GM13977 (cell line): ENCODE measurements at regions not wholly inside any gene's neighbourhood (a gene's known extent, or its start where the extent isn't known, plus 50 kb on each side); places are given as distances from the start of the nearest gene placed in this dataset.
"Not testable (repeated sequence)": the region's sequence is repeated elsewhere in the genome, so short reads cannot be mapped to it uniquely, and the experiment has no call there.

Experiments used
- DNase-seq: peaks from one replicate; pipeline ENCODE4 v3.0.0; 2012; ENCODE audit warnings: low spot score
- in situ Hi-C: fragments of 300-500 bp; cut with MboI; formaldehyde crosslinking; loops from one replicate; pipeline ENCODE4 v1.12.0; 2022; ENCODE audit warnings: low sequenced_read_pairs, low pct_unique_long_range_greater_than_20kb, mixed read lengths, inconsistent platforms; ENCODE audit not compliant: unreplicated experiment
- TF ChIP-seq, protein P1 (sequence below): IDR thresholded peaks from 2 replicates; pipeline ENCODE4 v1.5.1; 2012; ENCODE audit warnings: mild to moderate bottlenecking, control low read depth; ENCODE audit not compliant: insufficient read depth; ENCODE audit errors: extremely low read depth, missing control alignments

DNA sequence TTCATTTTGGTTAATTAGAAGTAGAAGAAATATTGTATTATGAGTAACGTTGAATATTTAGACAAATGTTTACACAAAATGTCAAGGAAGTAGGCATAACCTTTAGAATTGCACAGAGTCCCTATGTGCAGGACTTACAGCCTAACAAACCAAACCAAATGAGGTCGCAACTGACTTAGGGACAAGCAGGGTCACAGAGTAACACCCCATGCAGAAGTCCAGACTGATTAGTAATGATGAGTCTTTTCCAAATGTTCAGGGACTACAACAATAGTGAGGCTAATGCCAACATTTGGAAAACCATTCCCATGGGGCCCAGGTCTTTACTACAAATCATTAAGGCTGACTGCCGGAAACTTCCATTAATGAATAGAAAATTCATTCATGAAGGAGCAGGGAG is 452.5 kb upstream of the CHAC2 start:
- in situ Hi-C loops = no loop called here
- TF ChIP-seq, protein P1, sequence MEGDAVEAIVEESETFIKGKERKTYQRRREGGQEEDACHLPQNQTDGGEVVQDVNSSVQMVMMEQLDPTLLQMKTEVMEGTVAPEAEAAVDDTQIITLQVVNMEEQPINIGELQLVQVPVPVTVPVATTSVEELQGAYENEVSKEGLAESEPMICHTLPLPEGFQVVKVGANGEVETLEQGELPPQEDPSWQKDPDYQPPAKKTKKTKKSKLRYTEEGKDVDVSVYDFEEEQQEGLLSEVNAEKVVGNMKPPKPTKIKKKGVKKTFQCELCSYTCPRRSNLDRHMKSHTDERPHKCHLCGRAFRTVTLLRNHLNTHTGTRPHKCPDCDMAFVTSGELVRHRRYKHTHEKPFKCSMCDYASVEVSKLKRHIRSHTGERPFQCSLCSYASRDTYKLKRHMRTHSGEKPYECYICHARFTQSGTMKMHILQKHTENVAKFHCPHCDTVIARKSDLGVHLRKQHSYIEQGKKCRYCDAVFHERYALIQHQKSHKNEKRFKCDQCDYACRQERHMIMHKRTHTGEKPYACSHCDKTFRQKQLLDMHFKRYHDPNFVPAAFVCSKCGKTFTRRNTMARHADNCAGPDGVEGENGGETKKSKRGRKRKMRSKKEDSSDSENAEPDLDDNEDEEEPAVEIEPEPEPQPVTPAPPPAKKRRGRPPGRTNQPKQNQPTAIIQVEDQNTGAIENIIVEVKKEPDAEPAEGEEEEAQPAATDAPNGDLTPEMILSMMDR = no peak
- DNase-seq = no peak

DNA sequence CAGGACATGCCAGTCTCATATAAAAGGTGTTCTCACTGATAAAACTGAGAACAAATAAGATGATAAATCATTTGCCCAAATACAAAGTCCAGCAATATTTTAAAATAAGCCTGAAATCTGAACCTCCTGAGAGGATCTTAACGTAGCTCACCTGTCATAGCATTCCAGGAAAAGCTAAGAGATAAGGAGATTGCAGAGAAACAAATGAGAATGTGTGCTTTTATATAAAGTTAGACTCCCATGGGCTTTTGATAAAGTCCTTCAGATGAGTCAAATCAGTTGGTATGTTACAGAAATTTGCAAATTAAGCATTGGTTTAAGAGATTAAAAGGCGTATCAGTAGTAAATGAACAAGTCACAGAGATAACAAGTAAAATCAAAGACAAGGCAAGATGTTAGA is 452.9 kb upstream of the CHAC2 start:
- TF ChIP-seq, protein P1 = no peak
- DNase-seq = no peak
- in situ Hi-C loops = no loop called here

- in situ Hi-C loops, DNase-seq: not testable (repeated sequence)
These were observed 454.0 kb upstream of the CHAC2 start for GRCh38 chr2:53313644-53314043.

GRCh38 chr2:53312721-53313120 is 454.9 kb upstream of the CHAC2 start:
- no peak for DNase-seq
- in situ Hi-C loops = no loop called here
- TF ChIP-seq, protein P1 = no peak

DNA sequence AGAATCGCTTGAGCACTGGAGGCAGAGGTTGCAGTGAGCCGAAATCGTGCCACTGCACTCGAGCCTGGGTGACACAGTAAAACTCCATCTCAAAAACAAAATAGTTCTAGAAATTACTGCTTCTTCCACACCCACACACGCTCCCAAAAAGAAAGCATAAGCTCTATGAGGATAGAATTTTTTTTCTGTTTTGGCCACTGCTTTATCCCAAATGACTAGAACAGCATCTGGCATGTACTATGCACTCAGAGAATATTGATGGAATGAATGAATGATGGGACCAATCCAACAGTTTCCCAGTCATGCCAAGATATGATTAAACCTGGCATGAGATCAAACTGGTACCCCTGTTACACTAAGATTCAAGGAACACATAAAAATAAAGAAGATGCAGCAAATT is 455.4 kb upstream of the CHAC2 start:
- TF ChIP-seq, protein P1 = no peak
- in situ Hi-C loops = no loop called here
- no peak for DNase-seq

DNA sequence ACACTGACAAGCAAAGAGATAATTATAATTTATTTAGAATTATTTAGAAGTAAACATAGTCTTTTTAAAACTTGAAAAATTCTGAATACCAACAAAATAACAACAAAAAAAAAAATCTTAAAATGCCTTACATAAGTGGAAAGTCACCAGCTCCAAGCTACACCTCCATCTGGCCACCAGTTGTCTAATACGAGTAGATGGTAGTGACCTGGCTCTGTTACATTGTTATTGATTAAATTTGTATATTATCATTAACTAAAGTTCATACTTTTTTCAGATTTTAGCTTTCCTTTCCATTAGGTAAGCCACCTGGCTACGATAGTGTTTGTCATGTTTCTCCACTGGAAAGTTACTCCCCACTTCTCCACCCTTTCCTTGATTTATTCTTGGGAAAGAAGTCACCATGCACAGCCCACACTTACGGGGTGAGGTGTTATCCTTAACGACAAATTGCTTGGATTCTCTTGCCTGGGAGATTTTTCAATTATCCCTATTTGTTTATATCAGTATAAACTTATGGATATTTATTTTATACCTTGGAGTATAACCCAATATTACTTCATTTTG is 464.5 kb upstream of the CHAC2 start:
- in situ Hi-C loops = no loop called here
- DNase-seq = no peak

DNA sequence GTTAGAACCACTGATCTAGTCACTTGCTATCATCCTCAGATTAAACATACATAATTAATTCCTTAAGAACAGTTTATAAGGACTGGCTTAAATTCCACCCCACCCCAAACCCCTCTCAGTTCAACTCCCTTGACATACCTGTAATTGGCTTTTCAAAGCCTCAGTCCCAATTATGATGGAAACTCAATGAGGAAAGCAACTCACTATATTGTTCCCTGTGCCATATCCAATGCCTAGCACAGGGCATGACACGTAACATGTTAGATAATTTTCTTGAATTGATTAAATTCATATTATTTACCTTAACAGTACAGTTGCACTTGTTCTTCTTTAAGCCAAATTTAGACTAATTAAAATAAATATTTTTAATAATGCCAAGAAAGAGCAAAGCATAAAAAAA is 465.1 kb upstream of the CHAC2 start:
- in situ Hi-C loops = no loop called here

More for the DNA sequence above, 464.5 kb upstream of the CHAC2 start:
- TF ChIP-seq, protein P1 = no peak

More for the DNA sequence above, 465.1 kb upstream of the CHAC2 start:
- no peak for DNase-seq
- TF ChIP-seq, protein P1 = no peak
